ENCODE measurements at regions not wholly inside any gene's neighbourhood (a gene's known extent, or its start where the extent isn't known, plus 50 kb on each side); places are given as distances from the start of the nearest gene placed in this dataset.

GRCh38 chrX:30008031-30008430, 207.3 kb upstream of the MAGEB2 start:
- Histone ChIP-seq H3K36me3 (ENCODE audit: control insufficient read depth in 4 of 4, insufficient read depth in 4 of 4, low read length in 4 of 4) (no peaks in the 10 kb centered on the region), H3K27ac (ENCODE audit: low read depth in 1 of 2, low read length in 1 of 2) (no peak overlapping the region), H3K9ac (ENCODE audit: insufficient read depth in 1 of 2, low read length in 2 of 2) (no peak overlapping the region), H3K4me1 (ENCODE audit: control insufficient read depth in 5 of 5, insufficient read depth in 5 of 5, low read length in 5 of 5) (no peaks in the 10 kb centered on the region), H3K27me3 (ENCODE audit: control insufficient read depth in 3 of 3, insufficient read depth in 3 of 3, low read length in 2 of 3) (peaks cover 0 to 4% (median 0%) of the 10 kb centered on the region in 3 donors), H3K9me3 (ENCODE audit: control insufficient read depth in 4 of 4, insufficient read depth in 3 of 4, low read length in 3 of 4) (no peaks in the 10 kb centered on the region), H3K4me3 (no peak overlapping the region)
- ATAC-seq (ENCODE audit: insufficient read depth, low FRiP score), result no peak
- 53 to 70% methylated on average over 2 of the region's 2 CpGs for WGBS, 2 donors
- no peak for DNase-seq
- TF ChIP-seq CTCF (IDR thresholded peaks at IDR 0.05; ENCODE audit: control extremely low read depth, extremely low read depth), result no peak

GRCh38 chrX:30010471-30010870, 204.9 kb upstream of the MAGEB2 start:
- no peak for DNase-seq
- Histone ChIP-seq H3K9me3 (ENCODE audit: control insufficient read depth in 4 of 4, insufficient read depth in 3 of 4, low read length in 3 of 4) (no peaks in the 10 kb centered on the region), H3K4me1 (ENCODE audit: control insufficient read depth in 5 of 5, insufficient read depth in 5 of 5, low read length in 5 of 5) (peaks cover 0 to 2% (median 0%) of the 10 kb centered on the region in 5 donors), H3K27me3 (ENCODE audit: control insufficient read depth in 3 of 3, insufficient read depth in 3 of 3, low read length in 2 of 3) (no peaks in the 10 kb centered on the region), H3K9ac (ENCODE audit: insufficient read depth in 1 of 2, low read length in 2 of 2) (no peak overlapping the region), H3K36me3 (ENCODE audit: control insufficient read depth in 4 of 4, insufficient read depth in 4 of 4, low read length in 4 of 4) (no peaks in the 10 kb centered on the region), H3K27ac (ENCODE audit: low read depth in 1 of 2, low read length in 1 of 2) (no peak overlapping the region), H3K4me3 (no peak overlapping the region)
- TF ChIP-seq CTCF (IDR thresholded peaks at IDR 0.05; ENCODE audit: control extremely low read depth, extremely low read depth), result no peak
- 74% methylated on average over 3 of the region's 3 CpGs for WGBS, 2 donors
- no peak for ATAC-seq (ENCODE audit: insufficient read depth, low FRiP score)

GRCh38 chrX:30015440-30015839, 199.9 kb upstream of the MAGEB2 start:
- no peak for ATAC-seq (ENCODE audit: insufficient read depth, low FRiP score)
- 86% methylated on average over 3 of the region's 3 CpGs for WGBS, 2 donors

More at GRCh38 chrX:30015440-30015839, 199.9 kb upstream of the MAGEB2 start:
- Histone ChIP-seq H3K9me3 (ENCODE audit: control insufficient read depth in 4 of 4, insufficient read depth in 3 of 4, low read length in 3 of 4) (no peaks in the 10 kb centered on the region), H3K36me3 (ENCODE audit: control insufficient read depth in 4 of 4, insufficient read depth in 4 of 4, low read length in 4 of 4) (no peaks in the 10 kb centered on the region), H3K4me1 (ENCODE audit: control insufficient read depth in 5 of 5, insufficient read depth in 5 of 5, low read length in 5 of 5) (peaks cover 0 to 2% (median 0%) of the 10 kb centered on the region in 5 donors), H3K9ac (ENCODE audit: insufficient read depth in 1 of 2, low read length in 2 of 2) (no peak overlapping the region), H3K4me3 (no peak overlapping the region), H3K27ac (ENCODE audit: low read depth in 1 of 2, low read length in 1 of 2) (no peak overlapping the region), H3K27me3 (ENCODE audit: control insufficient read depth in 3 of 3, insufficient read depth in 3 of 3, low read length in 2 of 3) (no peaks in the 10 kb centered on the region)
- TF ChIP-seq CTCF (IDR thresholded peaks at IDR 0.05; ENCODE audit: control extremely low read depth, extremely low read depth), result no peak
- no peak for DNase-seq
